ENCODE measurements at regions not wholly inside any gene's neighbourhood (a gene's known extent, or its start where the extent isn't known, plus 50 kb on each side); places are given as distances from the start of the nearest gene placed in this dataset.
"Not testable (repeated sequence)": the region's sequence is repeated elsewhere in the genome, so short reads cannot be mapped to it uniquely, and the experiment has no call there.

DNA sequence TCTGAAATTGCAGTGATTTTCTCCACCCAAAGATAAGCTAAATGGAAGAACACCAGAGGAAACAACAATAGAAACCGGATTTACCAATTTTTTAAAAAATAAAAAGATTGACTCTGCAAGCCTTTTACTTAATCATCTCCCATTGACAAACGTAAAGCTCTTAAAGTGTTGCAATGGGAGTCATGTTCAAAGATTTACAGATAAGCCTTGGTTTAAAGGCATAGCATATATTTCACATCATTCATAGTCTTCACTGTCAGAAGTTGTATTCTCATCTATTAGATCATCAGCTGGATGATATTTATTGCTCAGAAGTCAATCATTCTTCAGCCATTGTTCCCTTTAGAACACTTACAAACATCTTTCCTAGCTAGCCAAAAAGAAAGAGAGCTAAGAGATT, 397.6 kb downstream of the GBE1 start:
- DNase-seq, result no peak

DNA sequence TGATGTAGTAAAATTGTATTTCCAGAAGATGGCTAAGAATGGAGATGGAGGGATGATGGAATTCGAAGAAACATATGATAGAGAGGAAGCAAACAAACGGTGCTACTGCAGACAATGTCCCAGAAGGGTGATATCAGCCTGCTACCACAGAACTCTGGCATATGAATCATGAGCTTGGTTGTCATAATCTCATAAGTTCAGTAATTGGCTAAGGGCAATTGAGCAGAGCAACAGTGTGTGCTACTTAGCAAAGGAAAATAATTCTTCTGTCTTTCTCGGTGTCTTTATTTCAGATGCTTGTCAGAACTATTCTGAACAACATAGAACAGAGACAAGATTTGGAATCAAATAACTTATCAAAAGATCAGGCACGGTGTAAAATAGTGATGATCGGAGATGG, 407.3 kb downstream of the GBE1 start:
- no peak for DNase-seq

DNA sequence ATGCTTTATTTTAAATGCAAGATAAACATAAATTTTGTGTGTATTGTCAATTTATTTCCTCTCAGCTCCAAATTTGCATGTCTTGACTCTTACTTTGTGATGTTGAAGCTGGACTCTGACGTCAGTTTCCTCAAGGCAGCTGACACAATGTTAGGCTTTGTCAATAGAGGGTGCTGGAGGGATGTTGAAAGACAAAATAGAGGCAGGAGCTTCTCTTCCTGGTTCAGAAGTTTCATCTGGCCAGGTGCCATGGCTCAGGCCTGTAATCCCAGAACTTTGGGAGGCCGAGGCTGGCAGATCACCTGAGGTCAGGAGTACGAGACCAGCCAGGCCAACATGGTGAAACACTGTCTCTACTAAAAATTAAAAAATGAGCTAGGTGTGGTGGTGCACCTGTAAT, 408.6 kb downstream of the GBE1 start:
- peak; percentile 52 to 71 for DNase-seq

DNA sequence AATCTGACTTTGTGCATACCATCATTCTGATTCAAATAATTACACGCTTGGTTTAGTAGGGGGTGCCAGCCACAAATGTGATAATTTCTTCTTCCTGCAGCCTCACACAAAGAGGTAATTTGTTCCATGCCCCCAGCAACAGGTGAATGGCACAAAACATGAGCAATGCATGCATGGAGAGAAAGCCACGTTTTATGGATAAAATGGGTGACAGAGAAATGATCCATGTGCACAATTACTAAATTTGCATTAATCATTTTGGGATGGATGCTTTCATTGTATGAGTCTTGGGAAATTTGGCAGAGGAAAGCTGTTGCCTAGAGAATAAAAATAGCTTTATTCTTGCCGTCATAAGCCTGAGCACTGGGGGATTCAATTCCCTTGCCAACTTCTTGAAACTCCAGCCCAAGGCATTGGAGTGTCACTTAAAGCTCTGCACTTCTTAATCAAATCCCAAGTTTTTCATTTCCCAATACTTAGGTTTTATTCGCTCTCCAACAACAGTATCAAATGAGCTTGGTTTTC, 411.6 kb downstream of the GBE1 start:
- no peak for DNase-seq

DNA sequence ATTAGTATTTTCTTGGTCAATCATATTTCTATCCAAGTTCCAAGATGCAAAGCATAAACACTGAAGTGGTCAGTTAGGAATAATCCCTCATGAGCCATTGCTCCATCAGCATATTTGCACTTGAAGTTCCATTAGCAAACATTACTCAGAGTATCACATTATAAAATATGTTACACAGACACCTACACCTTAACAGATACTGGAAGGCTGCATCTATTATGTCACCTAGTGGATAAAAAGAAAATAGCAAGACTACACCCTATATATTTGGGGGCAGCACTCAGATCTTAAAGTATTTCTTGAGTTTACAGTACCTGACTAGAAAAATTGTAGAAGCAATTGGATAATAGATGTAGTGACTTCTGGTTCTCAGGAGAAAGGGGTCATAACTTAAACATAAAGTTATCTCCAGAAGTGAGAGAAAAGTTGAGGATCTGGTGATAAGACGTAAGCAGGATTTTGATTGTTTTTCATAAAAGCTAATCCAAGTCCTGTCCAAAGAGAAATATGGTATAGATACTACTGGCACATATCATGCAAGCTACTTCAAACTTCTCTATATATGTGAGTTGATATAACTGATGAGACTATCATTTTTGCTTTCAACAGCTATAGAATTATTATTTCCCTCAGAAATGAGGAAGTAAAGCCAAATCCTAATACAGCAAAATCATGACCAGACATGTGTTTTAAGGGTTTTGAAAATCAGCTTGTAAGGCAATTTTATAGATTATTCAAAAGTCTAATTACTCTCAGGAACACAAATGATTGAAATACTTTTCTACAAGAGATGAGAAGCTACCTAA, 422.2 kb downstream of the GBE1 start:
- DNase-seq, result peak; percentile 10 to 44

DNA sequence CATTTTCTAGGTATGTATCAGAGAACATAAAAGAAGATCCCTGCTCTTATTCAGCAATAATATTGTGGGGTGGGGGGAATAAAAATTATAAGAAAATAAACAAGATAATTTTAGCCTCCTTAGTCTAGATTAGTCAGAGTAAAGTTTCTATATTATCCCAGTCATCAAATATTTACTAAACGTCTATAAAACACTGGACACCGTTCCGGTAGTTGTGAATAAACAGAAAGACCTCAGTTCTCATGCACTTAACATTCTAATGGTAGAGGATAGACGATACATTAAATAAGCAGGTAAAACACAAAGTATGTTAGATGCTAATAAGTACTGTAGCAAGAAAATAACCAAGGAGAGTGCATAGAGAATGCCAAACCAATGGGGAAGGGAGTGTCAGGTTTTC, 425.0 kb downstream of the GBE1 start:
- no peak for DNase-seq

DNA sequence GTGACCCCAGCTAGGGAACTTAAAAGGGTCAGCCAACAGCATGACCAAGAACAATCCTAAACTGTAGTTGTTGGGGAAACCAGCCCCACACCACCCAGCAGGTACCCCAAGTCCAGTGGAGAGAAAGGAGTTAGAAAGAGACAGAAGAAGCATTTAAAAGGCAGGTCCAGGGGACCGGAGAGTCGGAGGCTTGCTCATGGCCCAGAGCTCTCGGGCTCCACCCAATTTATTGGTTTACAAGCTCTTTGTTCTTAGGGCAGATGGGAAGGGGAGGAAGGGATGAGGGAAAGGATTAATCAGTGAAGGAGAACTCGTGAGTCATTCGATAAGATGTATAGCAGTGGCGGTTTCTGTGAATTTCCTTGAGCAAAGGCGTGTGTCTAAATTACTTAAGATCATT, 431.6 kb downstream of the GBE1 start:
- DNase-seq, result not testable (repeated sequence)

DNA sequence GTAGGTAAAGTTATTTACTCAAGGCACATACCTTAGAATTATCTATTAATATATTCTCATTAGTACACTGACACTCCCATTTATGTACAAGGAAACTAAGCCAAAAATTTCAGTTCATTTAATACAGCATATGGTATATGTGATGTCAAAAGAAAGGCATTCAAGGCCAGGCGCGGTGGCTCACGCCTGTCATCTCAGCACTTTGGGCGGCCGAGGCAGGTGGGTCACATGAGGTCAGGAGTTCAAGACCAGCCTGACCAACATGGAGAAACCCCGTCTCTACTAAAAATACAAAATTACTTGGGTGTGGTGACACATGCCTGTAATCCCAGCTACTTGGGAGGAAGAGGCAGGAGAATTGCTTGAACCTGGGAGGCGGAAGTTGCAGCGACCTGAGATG, 435.2 kb downstream of the GBE1 start:
- DNase-seq, result no peak

DNA sequence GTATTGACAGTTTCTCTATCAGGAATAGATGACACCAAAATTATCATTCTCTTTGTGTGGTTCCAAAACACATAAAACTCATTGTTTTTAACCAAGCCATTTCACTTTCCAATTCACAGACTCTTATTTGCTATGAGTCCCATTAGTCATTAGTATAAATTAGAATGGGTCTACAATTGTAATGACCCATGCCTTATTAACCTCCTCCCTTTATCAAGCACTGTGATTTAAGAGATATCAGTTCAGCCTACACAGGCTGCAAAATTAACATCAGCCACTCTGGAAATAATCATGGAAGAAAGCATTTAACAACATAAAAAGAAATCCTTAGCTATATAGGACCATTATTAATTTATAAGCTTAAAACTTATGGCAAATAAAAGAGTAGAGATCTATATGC, 440.6 kb downstream of the GBE1 start:
- no peak for DNase-seq

DNA sequence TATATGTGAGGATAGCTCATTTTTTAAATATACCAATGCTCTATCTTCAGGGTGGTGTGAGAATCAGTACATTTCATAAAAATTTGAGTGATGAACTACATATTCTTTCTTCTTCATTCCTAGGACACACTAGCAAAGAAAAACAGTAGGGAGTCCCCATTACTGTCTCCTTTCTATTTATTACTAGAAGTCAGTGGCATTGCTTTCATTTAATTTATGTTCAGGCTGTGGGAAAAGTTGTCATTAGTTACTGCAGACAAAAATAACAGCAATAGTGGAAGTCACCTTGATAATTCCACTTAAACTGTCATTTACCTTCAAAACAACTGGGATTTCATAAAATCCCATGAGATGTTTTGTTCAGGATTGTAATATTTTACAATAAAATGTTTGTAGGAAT, 446.4 kb downstream of the GBE1 start:
- DNase-seq, result no peak

DNA sequence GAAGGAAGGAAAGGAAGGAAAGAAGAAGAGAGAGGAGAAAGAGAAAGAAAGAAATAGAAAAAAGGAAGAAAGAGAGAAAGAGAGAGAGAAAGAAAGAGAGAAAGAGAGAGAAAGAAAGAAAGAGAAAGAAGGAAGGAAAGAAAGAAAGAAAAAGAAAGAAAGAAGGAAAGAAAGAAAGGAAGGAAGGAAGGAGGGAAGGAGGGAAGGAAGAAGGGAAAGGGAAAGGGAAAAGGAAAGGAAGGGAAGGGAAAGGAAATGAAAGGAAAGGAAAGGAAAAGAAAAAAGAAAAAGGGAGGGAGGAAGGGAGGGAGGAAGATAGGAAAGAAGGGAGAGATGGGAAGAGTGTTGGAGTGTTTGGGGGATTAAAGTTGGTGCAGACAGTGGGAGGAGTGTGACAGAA, 450.1 kb downstream of the GBE1 start:
- no peak for DNase-seq

DNA sequence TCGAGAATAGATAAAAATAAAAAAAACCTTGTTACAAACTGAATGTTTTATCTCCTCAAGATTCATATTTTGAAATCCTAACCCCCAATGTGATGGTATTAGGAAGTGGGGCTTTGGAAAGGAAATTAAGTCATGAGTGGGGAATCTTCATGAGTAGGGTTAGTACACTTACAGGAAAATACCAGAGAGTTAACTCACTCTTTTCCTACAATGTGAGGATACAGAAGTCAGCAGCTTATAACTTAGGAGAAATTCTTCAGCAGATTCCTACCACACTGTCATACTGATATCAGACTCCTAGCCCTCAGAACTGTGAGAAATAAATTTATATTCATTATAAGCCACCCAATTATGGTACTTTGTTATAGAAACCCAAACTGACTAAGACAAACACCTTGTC, 453.1 kb downstream of the GBE1 start:
- no peak for DNase-seq

DNA sequence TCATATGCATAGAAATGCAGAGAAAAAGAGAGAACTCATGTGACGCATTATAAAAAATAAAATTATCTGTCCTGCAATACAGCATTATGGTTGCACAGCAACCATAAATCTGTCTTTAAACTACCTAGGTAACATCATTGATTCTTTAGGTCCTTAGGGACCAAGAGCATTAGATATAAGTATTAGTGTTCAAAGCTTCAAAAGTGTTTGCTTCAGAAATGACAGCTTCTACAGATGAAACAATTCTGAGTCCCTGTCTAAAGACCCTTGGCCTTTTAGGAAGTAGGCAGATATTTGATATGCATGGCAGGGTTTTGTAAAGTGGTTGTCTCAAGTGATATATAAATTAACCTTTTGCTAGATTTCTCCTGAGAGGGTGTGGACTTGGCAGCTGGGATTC, 454.2 kb downstream of the GBE1 start:
- DNase-seq, result no peak

DNA sequence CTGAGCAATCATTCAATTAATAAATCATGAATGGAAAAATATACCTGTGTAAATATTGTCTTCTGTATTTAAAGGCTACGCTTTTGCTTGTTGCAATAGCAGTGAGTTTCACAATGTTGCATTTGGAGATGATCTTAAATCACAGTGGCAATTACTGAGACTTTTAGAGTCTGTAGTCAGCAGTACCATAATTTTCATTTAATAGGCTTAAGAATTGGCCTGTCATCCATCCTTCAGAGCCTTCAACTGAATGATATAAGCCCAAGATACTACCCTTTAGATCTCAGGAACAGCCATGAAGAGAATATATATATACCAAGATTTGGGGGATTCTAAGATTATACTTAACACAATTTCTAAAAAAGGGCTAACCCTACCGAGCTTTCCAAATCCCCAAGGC, 458.1 kb downstream of the GBE1 start:
- DNase-seq, result no peak

DNA sequence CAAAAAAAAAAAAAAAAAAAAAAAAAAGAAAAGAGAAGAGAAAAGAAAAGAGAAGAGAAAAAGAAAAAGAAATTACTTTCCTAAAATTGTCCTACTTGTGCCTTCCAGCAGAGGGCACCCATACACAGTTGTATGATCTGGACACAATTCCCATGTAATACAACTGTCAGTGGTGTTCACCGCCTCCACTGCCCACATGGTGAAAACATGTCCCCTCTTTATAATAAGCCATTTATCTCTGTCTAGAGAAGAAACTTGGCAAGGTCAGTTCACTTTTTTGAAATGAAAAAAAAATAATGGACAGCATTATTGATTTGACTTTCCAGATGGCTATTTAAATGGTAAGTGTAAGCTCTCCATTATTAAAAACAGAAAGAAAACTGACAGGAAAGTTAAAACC, 459.4 kb downstream of the GBE1 start:
- DNase-seq, result peak; percentile 46 to 52

DNA sequence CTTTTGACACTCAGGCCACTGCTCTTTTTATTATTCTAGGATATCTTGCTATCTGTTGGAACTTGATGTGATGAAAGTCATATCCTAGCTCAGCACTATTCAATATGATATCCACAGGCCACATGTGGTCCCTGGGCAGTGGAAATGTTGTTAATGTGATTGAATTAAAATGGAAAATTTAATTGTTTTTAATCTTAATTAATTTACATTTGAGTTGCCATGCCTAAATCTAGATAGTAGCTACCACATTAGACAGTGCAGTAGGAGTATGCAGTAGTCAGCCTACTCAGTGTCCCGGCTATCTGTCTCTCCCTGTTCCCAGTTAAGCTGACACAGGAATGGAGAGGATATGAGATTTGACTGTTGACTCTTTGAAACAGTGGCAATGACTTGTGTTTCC, 460.2 kb downstream of the GBE1 start:
- no peak for DNase-seq

DNA sequence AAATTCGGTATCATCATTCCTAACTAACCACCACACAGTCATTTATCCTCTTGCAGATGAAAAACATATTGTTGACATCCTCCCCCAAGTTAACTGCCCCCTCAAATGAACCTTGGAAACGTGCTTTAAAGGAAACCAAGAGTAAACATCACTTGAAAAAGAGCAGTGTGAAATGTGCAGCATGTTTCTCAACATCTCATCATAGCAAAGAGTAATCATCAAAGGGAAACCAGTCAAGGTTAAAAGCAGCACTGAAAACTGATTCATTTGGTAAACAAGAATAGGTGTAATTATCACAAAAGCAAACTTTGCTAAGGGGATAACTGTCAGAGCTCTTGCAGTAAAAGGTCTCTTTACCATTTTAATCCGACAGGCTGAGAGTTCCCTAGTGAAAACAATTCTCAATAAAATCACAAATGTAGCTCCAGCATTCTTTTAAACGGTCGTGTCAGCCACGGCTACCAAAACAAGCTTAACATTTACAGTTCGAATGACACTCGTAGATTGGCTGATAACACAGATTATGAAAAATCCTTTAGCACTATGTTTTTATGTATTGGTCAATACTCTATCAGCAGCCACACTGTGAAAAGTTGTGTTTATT, 461.0 kb downstream of the GBE1 start:
- DNase-seq, result no peak

DNA sequence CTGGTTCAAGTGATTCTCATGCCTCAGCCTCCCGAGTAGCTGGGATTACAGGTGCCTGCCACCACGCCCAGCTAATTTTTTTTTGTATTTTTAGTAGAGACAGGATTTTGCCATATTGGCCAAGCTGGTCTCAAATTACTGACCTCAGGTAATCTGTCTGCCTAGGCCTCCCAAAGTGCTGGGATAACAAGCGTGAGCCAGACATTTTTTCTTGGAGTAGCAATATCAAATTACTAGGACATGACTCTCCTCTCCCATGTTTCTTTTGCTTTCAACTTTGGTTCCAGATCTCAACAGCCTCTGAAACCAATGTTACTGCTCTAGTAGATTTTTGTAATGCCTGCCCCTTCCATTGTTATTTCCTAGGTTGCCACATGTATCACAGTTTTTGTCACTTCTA, 462.0 kb downstream of the GBE1 start:
- no peak for DNase-seq

DNA sequence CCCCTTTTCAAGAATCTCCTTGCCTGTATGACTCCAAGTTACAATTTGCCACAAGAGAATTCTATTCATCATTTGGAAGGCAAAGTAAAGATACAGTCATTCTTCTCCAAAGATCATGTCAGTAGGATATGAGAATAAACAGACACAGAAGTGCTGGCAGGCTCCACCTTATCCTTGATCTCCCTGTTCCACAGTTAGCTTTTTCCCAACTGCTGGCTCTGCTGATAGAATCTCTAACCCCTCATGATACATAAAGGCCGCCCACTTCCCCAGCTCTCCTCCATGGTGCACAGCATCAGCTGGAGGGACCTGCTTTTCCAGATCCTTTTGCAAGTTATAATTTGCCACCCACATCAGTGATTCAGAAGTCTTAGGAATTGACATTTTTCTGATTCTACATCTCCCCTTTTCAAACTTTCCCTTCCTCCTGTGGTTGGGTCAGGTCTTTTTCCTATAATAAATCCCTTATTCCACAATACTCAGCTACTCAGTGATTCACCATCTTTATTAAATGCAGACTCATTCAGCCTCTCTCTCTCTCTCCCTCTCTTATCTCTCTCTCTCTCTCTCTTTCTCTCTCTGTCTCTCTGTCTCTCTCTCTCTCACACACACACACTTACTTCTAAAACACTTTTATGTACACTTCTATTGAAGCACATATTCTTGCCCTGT, 465.4 kb downstream of the GBE1 start:
- DNase-seq, result no peak

DNA sequence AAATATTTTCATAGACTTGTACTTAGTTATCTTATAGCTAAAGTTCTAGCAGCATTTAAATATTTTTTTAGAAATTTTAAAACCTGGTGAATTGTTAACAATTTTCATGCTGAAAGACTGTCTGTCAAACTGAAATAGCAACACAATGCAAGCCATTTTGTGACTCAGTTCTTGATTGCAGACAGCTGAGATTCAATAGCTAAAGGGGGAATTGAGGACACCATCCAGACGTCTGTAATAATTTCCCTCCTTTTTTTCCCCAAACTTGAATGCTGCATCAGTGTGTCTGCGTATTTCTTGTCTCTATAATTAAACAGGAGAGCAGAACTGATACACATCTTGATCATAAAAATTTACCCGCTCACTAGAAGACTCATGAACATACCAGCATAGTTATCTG, 468.3 kb downstream of the GBE1 start:
- DNase-seq, result no peak

DNA sequence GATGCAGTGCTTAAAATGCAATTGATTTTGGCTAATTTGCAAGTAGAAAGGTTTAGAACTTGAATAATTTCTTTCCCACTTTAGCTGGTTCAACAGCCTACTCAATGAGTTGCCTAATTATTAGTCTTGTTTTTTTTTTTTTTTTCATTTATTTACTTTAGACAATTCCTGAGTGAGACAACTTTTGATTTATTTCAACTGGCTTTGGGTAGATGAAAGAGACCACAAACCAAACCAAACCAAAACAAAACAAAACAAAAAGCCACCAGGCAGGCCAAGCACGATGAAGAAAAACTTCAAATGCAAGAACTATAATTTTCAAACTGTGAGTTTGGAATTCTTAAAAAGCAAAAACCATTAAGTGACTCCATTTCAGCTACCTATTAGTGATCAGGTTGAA, 469.9 kb downstream of the GBE1 start:
- DNase-seq, result no peak

DNA sequence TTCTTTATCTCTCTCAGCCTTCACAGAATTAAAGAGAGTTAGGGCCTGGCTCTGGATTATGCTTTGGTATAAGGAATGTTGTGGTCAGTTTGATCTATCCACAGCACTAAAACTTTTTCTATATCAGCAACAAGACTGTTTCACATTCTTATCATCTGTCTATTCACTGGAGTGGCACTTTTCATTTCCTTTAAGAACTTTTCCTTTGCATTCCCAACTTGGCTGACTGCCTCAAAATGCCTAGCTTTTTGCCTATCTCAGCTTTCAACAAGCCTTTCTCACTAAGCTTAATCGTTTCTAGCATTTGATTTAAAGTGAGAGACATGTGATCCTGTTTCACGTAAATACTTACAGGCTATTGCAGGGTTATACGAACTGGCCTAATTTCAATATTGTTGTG, 471.8 kb downstream of the GBE1 start:
- no peak for DNase-seq

DNA sequence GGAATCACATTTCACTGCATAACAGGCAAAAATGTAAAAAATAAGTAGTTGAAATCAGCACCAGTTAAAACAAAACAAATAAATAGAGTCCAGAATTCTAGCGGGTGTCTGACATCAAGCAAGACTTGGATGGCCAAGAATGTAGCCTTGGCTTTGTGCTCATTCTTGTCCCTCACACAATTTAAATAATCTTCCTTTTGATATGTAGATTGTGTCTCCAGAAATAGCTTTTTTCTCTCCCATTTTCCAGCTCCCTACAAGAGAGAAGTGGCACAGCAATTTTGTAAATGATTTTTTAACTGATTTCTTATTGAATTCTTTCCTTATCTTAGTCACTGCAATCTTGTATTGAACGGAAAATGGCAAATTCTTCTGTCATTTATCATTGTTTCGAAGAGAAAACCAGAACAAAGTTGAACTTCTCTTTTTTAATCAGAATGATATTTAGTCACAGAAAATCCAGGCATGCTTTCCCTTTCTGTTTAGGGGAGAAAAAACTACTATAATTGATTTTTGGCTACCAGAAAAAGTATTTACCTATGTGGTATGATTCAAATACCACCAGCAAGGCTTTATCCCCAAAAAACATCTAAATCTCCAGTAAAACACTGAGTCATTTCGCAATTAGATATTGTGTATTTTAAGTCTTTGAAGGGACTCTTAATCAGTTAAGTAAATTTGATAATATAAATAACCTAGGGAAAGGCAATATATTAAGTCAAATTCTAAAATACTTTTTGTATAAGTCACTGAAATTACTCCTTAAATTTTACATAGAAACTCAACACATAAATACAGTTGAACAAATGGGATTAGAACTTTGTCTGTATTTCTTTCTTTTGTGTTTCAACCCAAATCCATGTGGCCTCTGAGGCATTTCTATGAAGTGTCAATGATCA, 481.7 kb downstream of the GBE1 start:
- DNase-seq, result no peak
